GM23248 (cell line): ENCODE measurements at regions not wholly inside any gene's neighbourhood (a gene's known extent, or its start where the extent isn't known, plus 50 kb on each side); places are given as distances from the start of the nearest gene placed in this dataset.

Source experiments
- EZH2 ChIP-seq: fragments of 200-600 bp; sonication (generic); IDR thresholded peaks from 2 replicates; pipeline ENCODE4 v1.6.1; 2018; ENCODE audit warnings: antibody characterized with exemption, mild to moderate bottlenecking; ENCODE audit not compliant: insufficient read depth, poor library complexity, severe bottlenecking
- EZH2phosphoT487 ChIP-seq: fragments of 200-600 bp; sonication (generic); IDR thresholded peaks from 2 replicates; pipeline ENCODE4 v1.6.1; 2018; ENCODE audit warnings: antibody characterized with exemption, moderate library complexity, mild to moderate bottlenecking, low read depth; ENCODE audit not compliant: insufficient read depth

DNA sequence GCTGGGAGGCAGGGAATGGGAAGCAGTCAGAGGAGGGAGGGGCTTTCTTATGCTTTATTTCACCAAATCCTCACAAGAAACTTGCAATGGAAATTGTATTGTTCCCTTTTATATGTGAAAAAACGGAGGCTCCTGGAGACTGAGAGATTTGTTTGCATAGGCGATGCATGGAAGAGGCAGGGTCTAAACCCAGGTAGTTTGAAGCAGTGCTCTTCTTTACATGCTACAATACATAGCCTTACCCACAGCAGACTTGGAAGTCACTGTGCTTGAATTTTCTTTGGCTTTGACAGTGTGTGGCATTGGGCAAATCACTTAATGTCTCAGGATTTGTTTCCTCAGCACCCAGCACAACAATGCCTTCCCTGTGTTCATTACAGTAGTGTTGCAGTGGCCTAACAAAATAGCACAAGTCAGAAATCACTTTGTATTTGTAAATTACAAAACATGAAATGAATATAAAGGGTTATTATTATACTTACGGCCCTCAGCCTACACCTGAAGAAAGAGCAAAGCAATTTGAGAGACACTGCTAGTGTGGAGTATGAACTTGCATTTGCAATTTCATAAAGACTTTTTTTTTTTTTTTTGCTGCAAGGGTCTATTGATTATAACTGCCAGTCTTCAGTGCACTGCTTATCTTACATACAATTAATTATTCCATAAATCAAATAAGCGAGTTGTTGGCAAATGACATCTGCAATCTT lies 646.4 kb upstream of the KCNMB2 start:
- no peak for TF ChIP-seq EZH2
- TF ChIP-seq EZH2phosphoT487: no peak
